ENCODE measurements at regions not wholly inside any gene's neighbourhood (a gene's known extent, or its start where the extent isn't known, plus 50 kb on each side); places are given as distances from the start of the nearest gene placed in this dataset.

- H2BK20ac ChIP-seq (ENCODE audit: low read length), result no peak overlapping the region
- no peaks in the 10 kb centered on the region for H3K79me2 ChIP-seq (ENCODE audit: control insufficient read depth in 1 of 2, insufficient read depth in 2 of 2, low read length in 2 of 2)
- H4K8ac ChIP-seq (ENCODE audit: extremely low read depth, insufficient read depth, low read length), result no peak overlapping the region
- no peak overlapping the region for H2BK120ac ChIP-seq (replicated peaks; ENCODE audit: low read depth, low read length)
- H3K4ac ChIP-seq (replicated peaks; ENCODE audit: insufficient read length, low read depth, low read length), result no peak overlapping the region
- no peak overlapping the region for H3K23ac ChIP-seq (ENCODE audit: insufficient read length)
- H3K27ac ChIP-seq (ENCODE audit: low read depth, low read length), result no peak overlapping the region
- no peak overlapping the region for H2BK15ac ChIP-seq (ENCODE audit: low read length)
- peaks cover 0 to 3% of the 10 kb centered on the region in 2 experiments for H4K20me1 ChIP-seq (replicated peaks in 1 of 2; ENCODE audit: control insufficient read depth in 1 of 2, insufficient read depth in 2 of 2, low read length in 2 of 2)
- TF ChIP-seq GTF2F1 (IDR thresholded peaks at IDR 0.05; ENCODE audit: borderline replicate concordance, low read depth, low read length), result no peak
- H3K14ac ChIP-seq (ENCODE audit: insufficient read length), result no peak overlapping the region
- H4K5ac ChIP-seq (ENCODE audit: insufficient read length, low read depth, low read length), result no peak overlapping the region
- no peak overlapping the region for H2BK12ac ChIP-seq (ENCODE audit: low read depth, low read length)
- H3K18ac ChIP-seq (ENCODE audit: extremely low read depth, low read length), result no peak overlapping the region
- no peaks in the 10 kb centered on the region for H3K27me3 ChIP-seq (replicated peaks in 1 of 4; ENCODE audit: control insufficient read depth in 3 of 4, extremely low read depth in 1 of 4, insufficient read depth in 3 of 4, low read length in 3 of 4)
- no peak overlapping the region for H3K4me3 ChIP-seq (ENCODE audit: extremely low read depth in 1 of 4, insufficient read depth in 2 of 4, low read depth in 3 of 4, low read length in 4 of 4)
- FAIRE-seq (no peak), DNase-seq (ENCODE audit: low read depth in 1 of 2, low spot score in 2 of 2) (no peak)
- H3K9ac ChIP-seq (replicated peaks in 1 of 4; ENCODE audit: extremely low read depth in 1 of 4, low read depth in 3 of 4, low read length in 3 of 4), result no peak overlapping the region
- H4K91ac ChIP-seq (replicated peaks; ENCODE audit: insufficient read length, low read length), result no peak overlapping the region
- H3K4me2 ChIP-seq (ENCODE audit: insufficient read depth in 1 of 2, low read depth in 2 of 2, low read length in 2 of 2), result no peak overlapping the region
- no peak overlapping the region for H3K56ac ChIP-seq (replicated peaks; ENCODE audit: insufficient read length, low read depth, low read length)
- H3K23me2 ChIP-seq (ENCODE audit: low read depth, low read length), result no peaks in the 10 kb centered on the region
- peaks cover 7 to 19% (median 9%) of the 10 kb centered on the region in 4 experiments; a peak in 7 of 8 replicates for H3K36me3 ChIP-seq (ENCODE audit: control insufficient read depth in 2 of 4, insufficient read depth in 4 of 4, low read length in 3 of 4)
- no peak overlapping the region for H2BK5ac ChIP-seq (ENCODE audit: low read depth, low read length)
- no peak overlapping the region for H2AK5ac ChIP-seq (ENCODE audit: low read depth, low read length)
- no peak overlapping the region for H2AFZ ChIP-seq (ENCODE audit: low read length)
- ChIA-PET CTCF (ENCODE audit: partially characterized antibody) (interaction anchor here (2.4 kb wide), 1 partner anchor 20 kb away, joined by 8 read pairs; no protein-coding TSS in a partner anchor), POLR2A (ENCODE audit: partially characterized antibody) (no interaction called here)
- no peaks in the 10 kb centered on the region for H3K4me1 ChIP-seq (replicated peaks in 1 of 4; ENCODE audit: control insufficient read depth in 3 of 4, insufficient read depth in 4 of 4, low read length in 3 of 4)
- H3K9me3 ChIP-seq (ENCODE audit: insufficient read depth in 2 of 2, low read depth in 1 of 2, low read length in 1 of 2), result no peaks in the 10 kb centered on the region
- WGBS, 2 experiments (ENCODE audit: extremely low coverage in 1 of 2, insufficient coverage in 1 of 2, insufficient read length in 1 of 2, insufficient replicate concordance in 2 of 2, low coverage in 1 of 2, low lambda C conversion rate in 2 of 2, missing lambda C conversion rate in 1 of 2), result 90% methylated on average over 6 of the region's 6 CpGs; no CpG with 5 or more reads in 1 of the 2 experiments
- H3K79me1 ChIP-seq (ENCODE audit: low read depth, low read length), result peaks cover 2% of the 10 kb centered on the region; the same call in 1 of the 2 replicates
Observed at GRCh38 chr11:71106671-71107070, 145.7 kb downstream of the SHANK2 start.

Measured in H1 (cell line).